NCI-H226 (cell line): ENCODE measurements at regions not wholly inside any gene's neighbourhood (a gene's known extent, or its start where the extent isn't known, plus 50 kb on each side); places are given as distances from the start of the nearest gene placed in this dataset.

Source experiments
- DNase-seq: peaks from one replicate; pipeline ENCODE4 v3.0.0-alpha.2; 2015

- DNase-seq = no peak
Measured at GRCh38 chr15:96747291-96747690, 416.8 kb downstream of the NR2F2 start.

- DNase-seq = no peak
Measured at GRCh38 chr15:96750361-96750760, 419.9 kb downstream of the NR2F2 start.

DNA sequence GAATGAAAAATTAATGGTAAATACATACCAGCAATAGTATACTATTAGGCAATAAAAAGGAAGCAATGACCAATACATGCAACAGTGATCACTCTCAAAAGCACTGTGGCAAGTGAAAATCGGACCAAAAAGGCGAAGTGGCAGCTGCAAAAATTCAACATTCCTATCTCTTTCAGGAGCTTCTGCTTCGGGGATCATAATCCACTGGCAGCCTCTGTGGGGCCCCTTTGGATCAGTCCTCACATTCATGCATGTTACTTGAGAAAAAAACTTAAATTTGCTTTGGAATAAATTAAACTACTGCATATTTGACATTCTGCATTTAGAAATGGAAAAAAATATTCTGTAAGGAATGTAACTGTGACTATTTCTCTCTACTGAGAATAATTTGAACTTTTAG lies 425.6 kb downstream of the NR2F2 start:
- DNase-seq = no peak

DNA sequence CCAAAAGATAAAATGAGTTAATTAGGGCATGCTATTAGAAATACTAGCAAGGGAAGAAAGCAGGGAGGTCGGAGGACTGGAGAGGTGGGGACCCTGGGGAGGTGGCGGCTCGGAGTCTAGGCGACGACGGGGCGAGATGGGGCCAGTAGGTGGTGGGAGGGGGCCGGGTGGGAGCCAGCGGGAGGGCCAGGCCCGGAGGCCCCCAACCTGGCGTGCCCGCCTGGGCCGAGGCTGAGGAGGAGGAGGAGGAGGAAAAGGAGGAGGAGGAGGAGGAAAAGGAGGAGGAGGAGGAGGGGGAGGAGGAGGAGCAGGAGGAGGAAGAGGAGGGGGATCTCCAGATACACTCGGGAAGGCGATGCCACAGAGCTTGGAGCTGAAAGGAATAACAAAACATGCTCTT lies 426.2 kb downstream of the NR2F2 start:
- no peak for DNase-seq

DNA sequence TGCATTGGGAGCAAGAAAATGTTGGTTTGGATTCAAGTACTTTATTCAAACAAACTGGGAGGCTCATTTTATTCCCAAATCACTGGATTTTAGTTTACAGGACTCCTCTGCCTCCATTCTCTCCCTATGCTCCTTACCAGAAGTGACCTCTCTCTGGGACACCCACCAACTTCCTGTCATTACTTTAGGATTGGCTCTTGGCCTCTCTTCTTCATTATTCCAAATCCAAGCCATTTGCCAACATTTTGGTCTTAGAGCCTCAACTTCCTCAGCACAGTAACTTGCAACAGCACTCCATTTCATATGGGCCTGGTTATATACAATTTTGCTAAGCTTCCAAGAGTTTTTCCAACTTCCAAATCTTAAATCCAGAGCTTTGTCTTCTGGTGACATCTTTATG lies 432.1 kb downstream of the NR2F2 start:
- no peak for DNase-seq

DNA sequence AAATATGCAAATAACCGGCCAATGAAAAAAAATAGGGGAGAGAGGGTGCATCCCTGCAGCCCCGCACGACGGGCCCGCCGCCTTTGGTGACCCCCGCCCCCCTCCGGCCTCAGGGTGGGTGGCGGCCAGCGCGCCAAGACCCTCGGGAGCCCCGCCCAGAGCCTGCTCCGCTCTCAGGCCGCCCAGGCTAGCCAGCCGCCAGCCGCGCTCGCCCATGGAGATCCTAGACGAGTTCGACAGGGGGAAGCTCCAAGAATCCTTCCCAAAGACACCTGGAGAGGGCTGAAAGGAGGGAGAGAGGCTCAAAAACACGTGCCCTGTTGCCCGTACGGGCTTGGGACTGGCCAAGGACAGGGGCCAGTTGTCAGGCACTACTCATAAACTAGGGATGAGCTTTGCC lies 434.0 kb downstream of the NR2F2 start:
- no peak for DNase-seq

DNA sequence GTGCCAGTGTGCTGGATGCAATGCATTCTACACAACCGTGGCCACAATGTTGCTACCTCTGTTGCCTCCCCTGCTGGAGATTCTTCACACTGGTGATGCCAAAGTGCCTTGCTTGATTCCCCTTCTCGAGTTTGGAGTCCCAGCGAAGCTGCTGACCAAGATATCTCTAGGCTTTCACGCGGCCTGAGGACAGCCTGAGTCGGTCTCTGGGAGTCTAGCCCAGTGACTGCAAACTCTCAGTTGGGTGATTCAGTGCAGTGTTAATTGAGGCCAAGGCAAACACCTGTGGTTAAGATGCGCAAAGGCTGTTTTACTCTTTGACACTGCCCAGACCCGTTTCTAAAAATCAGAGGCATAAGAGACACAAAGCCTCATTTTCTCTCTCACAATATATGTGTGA lies 434.4 kb downstream of the NR2F2 start:
- no peak for DNase-seq

DNA sequence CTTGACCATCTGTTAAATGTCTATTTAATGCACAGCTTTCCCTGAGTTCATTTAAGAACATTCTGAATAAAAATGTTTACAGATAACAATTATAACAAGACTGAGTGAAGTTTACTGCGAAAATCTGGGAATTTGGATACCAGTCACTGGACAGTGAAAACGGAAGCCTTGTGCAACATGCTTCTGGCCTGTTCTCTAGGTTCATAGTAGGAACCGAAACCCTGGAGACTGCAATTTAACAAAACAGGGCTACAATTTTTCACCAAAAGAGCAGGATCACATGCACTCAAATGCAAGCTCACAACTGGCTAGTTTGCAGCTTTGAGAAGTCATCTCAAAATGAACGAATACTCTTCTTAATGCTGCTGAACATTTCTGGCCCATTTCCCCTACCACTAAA lies 435.9 kb downstream of the NR2F2 start:
- DNase-seq = no peak

DNA sequence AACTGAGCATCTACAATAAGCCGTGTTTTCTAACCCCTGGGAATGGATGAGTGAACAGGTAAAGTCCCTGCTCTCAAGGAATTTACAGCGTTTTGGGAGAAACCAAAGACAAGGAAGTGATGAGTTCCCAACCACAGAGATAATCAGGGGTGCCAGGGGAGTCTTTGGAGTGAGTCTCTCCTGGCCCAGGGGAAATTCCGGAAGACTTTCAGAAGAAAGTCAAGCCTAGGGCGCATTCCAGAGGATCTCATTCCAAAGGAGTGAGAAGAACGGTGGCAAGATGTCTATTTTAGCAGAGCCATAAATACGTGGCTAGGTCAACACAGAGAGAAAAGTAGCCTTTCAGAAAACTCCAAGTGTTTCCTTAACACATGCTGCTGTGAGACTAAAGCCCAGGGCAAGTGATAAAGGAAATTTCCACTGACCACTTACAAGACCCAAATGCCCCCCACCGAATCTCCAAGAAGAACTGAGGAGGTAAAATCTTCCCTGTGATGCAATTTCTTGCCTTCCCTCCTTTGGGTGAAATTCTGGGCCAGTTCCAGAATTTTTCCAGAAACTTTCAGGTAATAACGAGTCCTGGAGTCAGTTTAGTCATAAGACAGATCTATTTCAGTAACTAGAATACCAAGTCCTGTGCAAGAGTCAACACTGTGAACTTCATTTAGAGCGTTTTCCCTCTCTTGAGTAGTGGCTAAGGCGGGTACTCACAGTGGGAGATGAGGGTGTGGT lies 437.4 kb downstream of the NR2F2 start:
- DNase-seq = peak; percentile 91

- DNase-seq = no peak
Measured at GRCh38 chr15:96768435-96768789, 437.9 kb downstream of the NR2F2 start.

DNA sequence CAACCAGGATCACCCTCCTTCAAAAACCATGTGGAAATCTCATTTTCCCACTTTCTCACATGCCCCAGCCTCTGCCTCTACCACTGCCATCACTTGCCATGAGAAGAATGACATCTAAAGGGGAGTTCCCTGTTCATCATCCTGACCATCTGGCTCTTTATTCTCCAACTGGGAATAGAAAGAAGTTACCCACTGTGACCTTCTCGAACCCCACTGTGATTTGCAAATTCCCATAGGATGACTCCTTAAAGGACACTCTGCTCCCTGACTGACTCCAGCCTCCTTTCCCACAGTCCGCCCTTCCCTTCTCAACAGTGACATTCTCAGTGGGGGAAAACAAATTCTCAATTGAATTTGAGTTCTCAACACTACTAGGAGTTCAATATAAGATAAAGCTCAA lies 440.5 kb downstream of the NR2F2 start:
- no peak for DNase-seq

- DNase-seq = no peak
Measured at GRCh38 chr15:96774216-96774615, 443.7 kb downstream of the NR2F2 start.

DNA sequence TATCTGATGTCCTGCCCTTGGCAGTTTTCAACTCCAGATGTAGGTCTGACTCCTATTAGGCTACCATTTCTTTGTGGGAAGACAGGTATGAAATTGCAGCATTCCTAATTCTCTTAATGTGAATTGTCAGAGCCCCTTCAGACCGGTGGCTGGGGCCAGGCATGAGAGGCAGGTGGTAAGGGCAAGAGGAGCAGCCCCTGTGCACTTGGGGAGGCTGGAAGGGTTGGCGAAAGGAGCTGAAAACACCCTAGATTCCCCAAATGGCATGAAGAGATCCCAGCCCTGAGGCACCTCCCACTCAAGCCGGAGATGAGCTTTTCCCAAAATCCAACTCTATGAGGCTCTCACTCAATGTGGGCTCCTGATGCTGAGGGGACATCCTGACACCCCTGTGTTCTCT lies 453.2 kb downstream of the NR2F2 start:
- no peak for DNase-seq

DNA sequence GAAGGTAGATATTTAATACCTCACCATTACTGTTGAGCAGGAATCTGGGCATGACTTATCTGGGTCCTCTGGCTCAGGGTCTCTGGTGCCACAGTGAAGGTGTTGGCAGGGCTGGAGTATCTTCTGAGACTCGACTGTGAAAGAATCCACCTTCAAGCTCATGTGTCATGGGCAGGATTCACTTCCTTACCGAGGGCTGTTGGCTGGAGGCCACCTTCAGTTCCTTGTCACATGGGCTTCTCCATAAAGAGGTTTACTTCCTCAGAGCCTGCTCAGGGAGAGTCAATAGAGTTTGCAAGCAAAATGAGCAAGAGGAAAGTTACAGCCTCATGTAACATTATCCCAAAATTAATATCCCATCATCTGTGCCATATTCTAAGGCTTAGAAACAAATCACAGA lies 459.5 kb downstream of the NR2F2 start:
- DNase-seq = no peak

- DNase-seq = no peak
Measured at GRCh38 chr15:96792216-96792615, 461.7 kb downstream of the NR2F2 start.

DNA sequence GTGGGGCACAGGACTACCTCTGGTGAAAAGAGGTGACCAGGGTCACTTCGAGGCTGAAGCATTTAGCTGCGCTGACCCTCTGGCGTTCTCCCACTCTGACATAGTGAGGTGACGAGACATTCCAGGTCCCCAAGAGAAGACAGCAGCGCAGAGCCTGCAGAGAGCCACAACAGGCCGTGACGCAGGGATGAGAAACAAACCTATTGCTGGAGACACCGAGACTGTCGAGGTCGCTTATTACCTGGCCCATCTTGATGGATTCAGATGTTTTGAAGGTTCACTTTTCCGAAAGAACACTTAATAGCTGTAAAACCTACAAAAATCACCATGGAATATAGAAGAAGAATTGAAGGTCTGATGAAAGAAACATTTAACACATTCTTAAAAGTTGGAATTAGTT lies 466.3 kb downstream of the NR2F2 start:
- DNase-seq = no peak

DNA sequence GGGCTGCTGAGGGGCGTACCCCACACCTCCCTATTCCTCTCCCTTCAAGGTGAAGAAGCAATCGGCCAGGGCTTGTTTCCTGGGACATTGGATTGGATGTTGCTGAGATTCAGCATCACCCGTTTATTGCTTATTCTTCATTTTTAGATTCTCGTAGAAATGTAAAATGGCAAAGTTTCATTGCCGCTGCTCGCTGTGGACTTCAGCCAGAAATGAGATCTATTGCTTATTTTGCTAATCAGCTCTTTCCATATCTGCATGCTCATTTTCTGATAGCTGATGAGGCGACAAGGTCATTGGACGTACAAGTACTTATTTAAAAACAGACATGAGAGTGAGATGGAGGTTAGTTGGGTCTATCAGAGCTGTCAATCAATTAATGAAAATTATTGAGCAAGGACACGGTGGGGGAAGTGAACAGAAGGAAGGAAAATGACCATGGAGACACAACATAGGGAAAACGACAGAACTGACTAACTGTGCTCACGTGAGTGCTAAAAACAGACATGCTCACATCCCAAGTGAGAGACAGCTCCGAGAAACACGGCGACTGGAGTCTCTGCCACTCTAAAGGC lies 471.2 kb downstream of the NR2F2 start:
- no peak for DNase-seq

DNA sequence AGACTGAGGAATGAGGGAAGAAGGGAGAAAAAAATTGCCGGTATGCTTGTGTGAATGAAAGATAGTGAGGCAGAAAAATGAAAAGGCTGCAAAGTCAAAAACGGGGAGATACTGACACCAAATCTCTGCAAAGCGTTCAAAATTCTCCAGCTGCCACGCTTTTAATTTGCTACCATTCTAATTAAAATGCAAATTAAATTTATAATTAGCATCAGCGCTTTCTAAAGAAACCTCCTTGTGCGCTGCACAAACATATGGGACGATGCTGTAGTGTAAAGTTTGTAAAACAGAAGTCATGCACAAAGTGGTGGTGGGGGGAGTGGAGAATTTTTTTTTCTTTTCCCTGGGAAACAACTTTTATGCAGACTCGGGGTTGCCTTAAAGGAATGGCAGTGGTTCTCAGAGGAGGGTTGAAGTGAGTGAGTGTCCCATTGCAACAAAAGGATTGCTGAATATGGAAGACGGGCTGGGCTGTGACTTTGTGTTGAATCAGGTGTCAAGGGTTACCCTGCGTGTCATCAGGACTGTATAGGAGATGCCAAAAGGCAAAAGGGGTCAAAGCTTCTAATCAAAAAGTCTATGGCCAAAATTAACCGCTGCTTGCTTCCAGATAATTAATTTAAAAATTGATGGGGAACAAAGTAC lies 472.2 kb downstream of the NR2F2 start:
- DNase-seq = no peak

- no peak for DNase-seq
Measured at GRCh38 chr15:96804754-96805153, 474.3 kb downstream of the NR2F2 start.

DNA sequence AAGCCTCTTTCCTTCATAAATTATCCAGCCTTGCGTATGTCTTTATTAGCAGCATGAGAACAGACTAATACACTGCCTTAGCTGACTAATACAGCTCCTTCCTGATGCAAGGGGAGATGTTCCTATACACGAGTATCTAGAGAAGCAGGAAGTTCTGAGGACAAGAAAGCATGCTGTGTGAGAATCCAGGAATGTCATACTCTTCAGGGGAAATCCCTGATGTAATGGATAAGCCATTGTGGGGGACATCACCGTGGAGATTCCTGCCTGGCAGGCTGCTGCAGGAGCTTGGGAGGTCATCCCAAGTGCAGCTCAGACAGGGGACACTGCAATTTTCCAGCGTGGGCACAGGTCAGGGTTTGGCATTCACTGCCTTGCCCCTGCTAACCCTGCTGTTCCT lies 476.9 kb downstream of the NR2F2 start:
- no peak for DNase-seq

DNA sequence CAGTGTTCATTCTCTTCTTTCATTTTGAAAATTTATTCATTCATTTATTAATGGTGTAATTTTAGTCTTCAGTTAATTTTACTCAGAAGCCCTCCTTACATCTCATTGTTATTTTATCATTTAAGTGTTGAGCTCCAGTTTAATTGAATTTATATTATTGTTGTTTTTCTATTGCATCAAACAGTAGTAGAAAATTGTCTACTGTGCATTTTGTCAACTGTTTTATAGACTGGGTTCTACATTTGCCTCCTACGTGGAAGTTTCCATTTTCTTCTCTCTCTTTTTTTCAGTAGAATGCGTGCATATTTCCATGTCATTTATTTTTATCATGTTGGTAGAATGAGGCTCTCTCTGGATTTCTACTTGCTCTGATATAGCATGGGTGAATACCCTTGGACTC lies 487.4 kb downstream of the NR2F2 start:
- DNase-seq = no peak

DNA sequence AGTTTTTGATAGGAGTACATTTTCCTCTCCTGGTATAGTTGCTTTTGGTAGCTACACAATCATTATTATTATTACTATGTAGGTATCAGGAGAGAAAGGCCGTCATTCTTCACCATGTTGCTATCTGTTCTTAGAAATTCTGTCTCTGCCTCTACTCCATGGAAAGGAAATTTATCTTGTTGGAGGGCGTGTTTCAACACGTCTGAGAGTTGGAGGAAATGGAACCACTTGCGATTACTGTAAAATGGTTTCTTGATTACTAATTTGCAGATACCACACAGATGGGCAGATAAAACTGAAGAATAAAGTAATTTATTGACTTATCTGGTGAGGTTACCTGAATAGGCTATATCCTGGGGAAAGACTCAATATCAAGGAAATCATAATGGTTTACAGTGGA lies 488.4 kb downstream of the NR2F2 start:
- DNase-seq = no peak

DNA sequence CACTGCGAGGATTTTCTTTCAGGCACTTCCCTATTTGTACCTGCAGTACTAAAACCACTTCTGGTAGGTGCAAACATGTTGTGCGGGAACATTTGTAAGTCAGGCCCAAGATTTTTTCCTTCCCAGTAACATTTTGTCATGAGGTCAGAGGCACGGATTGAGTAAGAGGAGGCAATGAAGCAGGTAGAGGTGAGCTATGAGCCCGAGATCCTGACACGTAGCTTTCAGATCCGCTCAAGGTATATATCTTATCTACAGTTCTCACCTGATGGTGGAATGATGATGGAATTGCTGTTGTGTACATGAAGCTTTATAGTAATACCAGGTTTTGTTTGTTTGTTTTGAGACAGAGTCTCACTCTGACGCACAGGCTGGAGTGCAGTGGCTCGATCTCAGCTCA lies 497.5 kb downstream of the NR2F2 start:
- no peak for DNase-seq

GRCh38 chr15:96837241-96837970 lies 506.9 kb downstream of the NR2F2 start:
- DNase-seq = no peak
